ENCODE measurements at regions not wholly inside any gene's neighbourhood (a gene's known extent, or its start where the extent isn't known, plus 50 kb on each side); places are given as distances from the start of the nearest gene placed in this dataset.
A peak's percentile ranks its signal among the peaks of the same experiment; 100 is the strongest.

GRCh38 chr1:203401199-203401877 lies 50.4 kb upstream of the FMOD start:
- TF ChIP-seq CTCF (IDR thresholded peaks at IDR 0.05; ENCODE audit: insufficient read depth, low read length, poor library complexity, severe bottlenecking), result no peak
- no peaks in the 10 kb centered on the region for H3K36me3 ChIP-seq (ENCODE audit: control insufficient read depth, insufficient read depth, low read length)
- no peak overlapping the region for H3K4me3 ChIP-seq (ENCODE audit: low read depth, low read length)
- H3K27me3 ChIP-seq (ENCODE audit: control insufficient read depth, insufficient read depth, low read length), result no peaks in the 10 kb centered on the region
- DNase-seq (ENCODE audit: low read depth), result no peak

GRCh38 chr1:203402152-203402551 lies 51.2 kb upstream of the FMOD start:
- H3K36me3 ChIP-seq (ENCODE audit: control insufficient read depth, insufficient read depth, low read length), result no peaks in the 10 kb centered on the region
- H3K4me3 ChIP-seq (ENCODE audit: low read depth, low read length), result no peak overlapping the region
- no peak for DNase-seq (ENCODE audit: low read depth)
- no peak for TF ChIP-seq CTCF (IDR thresholded peaks at IDR 0.05; ENCODE audit: insufficient read depth, low read length, poor library complexity, severe bottlenecking)
- no peaks in the 10 kb centered on the region for H3K27me3 ChIP-seq (ENCODE audit: control insufficient read depth, insufficient read depth, low read length)

- no peak for TF ChIP-seq CTCF (IDR thresholded peaks at IDR 0.05; ENCODE audit: insufficient read depth, low read length, poor library complexity, severe bottlenecking)
- H3K36me3 ChIP-seq (ENCODE audit: control insufficient read depth, insufficient read depth, low read length), result no peaks in the 10 kb centered on the region
- no peak overlapping the region for H3K4me3 ChIP-seq (ENCODE audit: low read depth, low read length)
- peak; percentile 16 for DNase-seq (ENCODE audit: low read depth)
- H3K27me3 ChIP-seq (ENCODE audit: control insufficient read depth, insufficient read depth, low read length), result no peaks in the 10 kb centered on the region
These were observed 51.9 kb upstream of the FMOD start for GRCh38 chr1:203402629-203403337.

- no peaks in the 10 kb centered on the region for H3K27me3 ChIP-seq (ENCODE audit: control insufficient read depth, insufficient read depth, low read length)
- H3K4me3 ChIP-seq (ENCODE audit: low read depth, low read length), result no peak overlapping the region
- no peak for DNase-seq (ENCODE audit: low read depth)
These were observed 52.7 kb upstream of the FMOD start for GRCh38 chr1:203403586-203403985.

GRCh38 chr1:203404546-203404945 lies 53.6 kb upstream of the FMOD start:
- TF ChIP-seq CTCF (IDR thresholded peaks at IDR 0.05; ENCODE audit: insufficient read depth, low read length, poor library complexity, severe bottlenecking), result no peak
- Histone ChIP-seq H3K27me3 (ENCODE audit: control insufficient read depth, insufficient read depth, low read length) (no peaks in the 10 kb centered on the region), H3K4me3 (ENCODE audit: low read depth, low read length) (no peak overlapping the region), H3K36me3 (ENCODE audit: control insufficient read depth, insufficient read depth, low read length) (no peaks in the 10 kb centered on the region)
- no peak for DNase-seq (ENCODE audit: low read depth)

More at GRCh38 chr1:203403586-203403985, 52.7 kb upstream of the FMOD start:
- no peaks in the 10 kb centered on the region for H3K36me3 ChIP-seq (ENCODE audit: control insufficient read depth, insufficient read depth, low read length)
- TF ChIP-seq CTCF (IDR thresholded peaks at IDR 0.05; ENCODE audit: insufficient read depth, low read length, poor library complexity, severe bottlenecking), result no peak

All from kidney epithelial cell (primary cell).